Upper lobe of left lung (tissue), 6 donors: ENCODE measurements at regions not wholly inside any gene's neighbourhood (a gene's known extent, or its start where the extent isn't known, plus 50 kb on each side); places are given as distances from the start of the nearest gene placed in this dataset.
"Not testable (repeated sequence)": the region's sequence is repeated elsewhere in the genome, so short reads cannot be mapped to it uniquely, and the experiment has no call there.

Source experiments
- ATAC-seq, 2 donors: fragments of 200-7000 bp; cut with Tn5 transposase; one replicate each; pipeline ENCODE4 v1.9.1; 2022; ENCODE audit warnings: mild to moderate bottlenecking in 2 of 2, moderate library complexity in 2 of 2; ENCODE audit not compliant: low FRiP score in 2 of 2
- DNase-seq, 2 donors: peaks; one replicate each; pipeline ENCODE4 v3.0.0-alpha.2; 2019 to 2020
- H3K27ac ChIP-seq, 4 donors: fragments of 200-600 bp; sonication (generic); one replicate each; pipeline ENCODE4 v1.5.1; 2016 to 2019
- H3K27me3 ChIP-seq, 4 donors: fragments of 200-600 bp; sonication (generic); one replicate each; pipeline ENCODE4 v1.5.1; 2017 to 2019
- H3K36me3 ChIP-seq, 4 donors: fragments of 200-600 bp; sonication (generic); one replicate each; pipeline ENCODE4 v1.5.1; 2016 to 2019
- H3K4me1 ChIP-seq, 4 donors: fragments of 200-600 bp; sonication (generic); one replicate each; pipeline ENCODE4 v1.5.1; 2018 to 2019
- H3K4me3 ChIP-seq, 4 donors: fragments of 200-600 bp; sonication (generic); one replicate each; pipeline ENCODE4 v1.5.1; 2017 to 2019; ENCODE audit warnings: mild to moderate bottlenecking in 2 of 4, moderate library complexity in 1 of 4
- H3K9me3 ChIP-seq, 4 donors: fragments of 200-600 bp; sonication (generic); one replicate each; pipeline ENCODE4 v1.5.1; 2018 to 2019
- EP300 ChIP-seq, 4 donors: sonication (generic); formaldehyde crosslinking; IDR thresholded peaks; one replicate each; pipeline ENCODE4 v1.5.1; 2017; ENCODE audit warnings: antibody characterized with exemption in 4 of 4, control low read depth in 2 of 4
- POLR2A ChIP-seq, 4 donors: fragments of 450-650 bp; IDR thresholded peaks; one replicate each; pipeline ENCODE4 v1.5.1; 2016 to 2017; ENCODE audit warnings: antibody characterized with exemption in 4 of 4, mild to moderate bottlenecking in 2 of 4
- POLR2AphosphoS5 ChIP-seq, 2 donors: sonication (generic); formaldehyde crosslinking; IDR thresholded peaks; one replicate each; pipeline ENCODE4 v1.5.1; 2017; ENCODE audit warnings: antibody characterized with exemption in 2 of 2
- WGBS, 2 donors: methylation state at CpG; one replicate each; pipeline ENCODE4 v1.1.5; 2017 to 2018; 5-methylcytosine and 5-hydroxymethylcytosine counted together
- TF ChIP-seq, protein P1 (sequence below), 6 experiments: fragments of 450-650 bp in 4 of 6; fragments of 200-600 bp in 2 of 6; sonication (generic) in 2 of 6; IDR thresholded peaks; one replicate each; pipeline ENCODE4 v1.5.1; 2016 to 2019; ENCODE audit warnings: antibody characterized with exemption in 6 of 6
- donor health status: DM: no; HTN: no; CAD: no; lungs with moderate emphysema.
- donor health status: DM: no; HTN: yes; CAD: no; lungs with severe emphysema.

DNA sequence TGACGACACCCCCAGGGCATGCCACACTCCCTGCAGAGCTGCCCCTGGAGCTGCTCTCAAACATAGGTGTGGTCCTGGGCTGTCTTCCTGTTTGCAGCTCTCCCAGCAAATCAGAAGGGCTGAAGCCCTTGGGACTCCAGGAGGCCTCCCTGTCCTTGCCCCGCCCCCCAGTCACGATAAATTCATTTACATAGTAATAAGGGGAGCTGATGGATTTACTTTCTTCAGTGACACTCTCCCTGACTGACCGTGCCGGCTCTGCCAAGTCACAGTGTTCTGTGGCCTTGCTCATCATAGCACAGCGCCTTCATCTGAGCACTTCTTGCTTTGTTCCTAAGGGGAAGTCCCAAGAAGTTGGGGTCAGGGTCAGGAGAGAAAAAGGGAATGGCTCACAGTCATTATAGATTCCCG is 121.4 kb downstream of the ENC1 start:
- no peak overlapping the region for H3K27ac ChIP-seq
- H3K9me3 ChIP-seq, result peaks cover 0 to 12% (median 3%) of the 10 kb centered on the region in 4 donors
- no peaks in the 10 kb centered on the region for H3K4me1 ChIP-seq
- TF ChIP-seq EP300 (IDR thresholded peaks at IDR 0.05) (no peak), POLR2A (IDR thresholded peaks at IDR 0.05) (no peak)
- TF ChIP-seq, protein P1, sequence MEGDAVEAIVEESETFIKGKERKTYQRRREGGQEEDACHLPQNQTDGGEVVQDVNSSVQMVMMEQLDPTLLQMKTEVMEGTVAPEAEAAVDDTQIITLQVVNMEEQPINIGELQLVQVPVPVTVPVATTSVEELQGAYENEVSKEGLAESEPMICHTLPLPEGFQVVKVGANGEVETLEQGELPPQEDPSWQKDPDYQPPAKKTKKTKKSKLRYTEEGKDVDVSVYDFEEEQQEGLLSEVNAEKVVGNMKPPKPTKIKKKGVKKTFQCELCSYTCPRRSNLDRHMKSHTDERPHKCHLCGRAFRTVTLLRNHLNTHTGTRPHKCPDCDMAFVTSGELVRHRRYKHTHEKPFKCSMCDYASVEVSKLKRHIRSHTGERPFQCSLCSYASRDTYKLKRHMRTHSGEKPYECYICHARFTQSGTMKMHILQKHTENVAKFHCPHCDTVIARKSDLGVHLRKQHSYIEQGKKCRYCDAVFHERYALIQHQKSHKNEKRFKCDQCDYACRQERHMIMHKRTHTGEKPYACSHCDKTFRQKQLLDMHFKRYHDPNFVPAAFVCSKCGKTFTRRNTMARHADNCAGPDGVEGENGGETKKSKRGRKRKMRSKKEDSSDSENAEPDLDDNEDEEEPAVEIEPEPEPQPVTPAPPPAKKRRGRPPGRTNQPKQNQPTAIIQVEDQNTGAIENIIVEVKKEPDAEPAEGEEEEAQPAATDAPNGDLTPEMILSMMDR (IDR thresholded peaks at IDR 0.05), result no peak
- no peaks in the 10 kb centered on the region for H3K27me3 ChIP-seq
- 82 to 90% methylated on average over 7 of the region's 7 CpGs for WGBS, 2 donors
- DNase-seq (no peak), ATAC-seq (no peak)
- H3K4me3 ChIP-seq, result no peak overlapping the region
- no peaks in the 10 kb centered on the region for H3K36me3 ChIP-seq

DNA sequence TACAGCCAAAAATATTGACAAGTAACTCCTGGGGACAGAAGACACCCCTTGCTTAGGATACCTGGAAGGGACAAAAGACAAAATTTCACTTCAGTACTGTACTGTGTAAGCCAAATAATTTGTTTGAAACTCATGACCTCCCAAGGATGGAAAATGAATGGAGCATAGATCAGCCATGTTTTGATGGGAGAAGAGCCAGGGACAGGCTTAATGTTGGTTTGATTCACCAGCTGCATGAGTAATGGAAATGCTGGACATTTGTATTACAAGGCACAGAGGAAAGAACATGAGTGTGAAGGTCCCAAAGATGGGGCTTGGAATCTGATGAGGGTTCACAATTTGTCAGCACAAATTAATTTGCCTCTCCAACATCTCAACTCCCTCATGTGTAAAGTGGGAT is 122.8 kb downstream of the ENC1 start:
- TF ChIP-seq POLR2AphosphoS5 (IDR thresholded peaks at IDR 0.05) (no peak), POLR2A (IDR thresholded peaks at IDR 0.05) (no peak), EP300 (IDR thresholded peaks at IDR 0.05) (no peak)
- TF ChIP-seq, protein P1 (IDR thresholded peaks at IDR 0.05), result no peak
- Histone ChIP-seq H3K4me1 (no peaks in the 10 kb centered on the region), H3K27me3 (no peaks in the 10 kb centered on the region), H3K9me3 (no peaks in the 10 kb centered on the region), H3K36me3 (no peaks in the 10 kb centered on the region), H3K4me3 (no peak overlapping the region), H3K27ac (no peak overlapping the region)
- DNase-seq (no peak), ATAC-seq (no peak)

DNA sequence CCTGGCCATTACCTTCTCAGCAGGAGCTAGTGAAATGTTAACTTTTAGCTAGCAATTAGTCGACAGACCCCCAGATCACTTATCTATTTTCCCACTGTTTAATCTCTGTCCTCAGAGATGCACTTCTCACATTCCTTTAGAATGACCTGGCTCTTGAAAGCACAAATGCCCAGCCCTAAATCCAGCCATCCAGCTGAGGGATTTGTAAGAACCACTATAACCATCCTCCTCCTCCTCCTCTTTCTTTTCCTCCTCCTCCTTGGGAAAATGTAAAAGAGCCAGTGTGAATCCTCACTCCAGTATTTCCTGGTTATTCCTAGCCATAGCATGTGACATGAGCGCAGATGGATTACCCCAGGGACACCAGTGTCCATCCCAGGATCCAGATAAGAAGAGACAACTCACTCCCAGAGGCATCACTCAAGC is 124.3 kb downstream of the ENC1 start:
- ATAC-seq, result no peak
- TF ChIP-seq, protein P1 (IDR thresholded peaks at IDR 0.05), result no peak
- no peak for TF ChIP-seq POLR2AphosphoS5 (IDR thresholded peaks at IDR 0.05)
- no peak for TF ChIP-seq POLR2A (IDR thresholded peaks at IDR 0.05)
- TF ChIP-seq EP300 (IDR thresholded peaks at IDR 0.05), result no peak
- no peaks in the 10 kb centered on the region for H3K36me3 ChIP-seq
- no peak for DNase-seq
- 68 to 85% methylated on average over 2 of the region's 2 CpGs for WGBS, 2 donors
- H3K9me3 ChIP-seq, result no peaks in the 10 kb centered on the region
- no peak overlapping the region for H3K27ac ChIP-seq
- no peak overlapping the region for H3K4me3 ChIP-seq
- no peaks in the 10 kb centered on the region for H3K4me1 ChIP-seq
- H3K27me3 ChIP-seq, result no peaks in the 10 kb centered on the region

DNA sequence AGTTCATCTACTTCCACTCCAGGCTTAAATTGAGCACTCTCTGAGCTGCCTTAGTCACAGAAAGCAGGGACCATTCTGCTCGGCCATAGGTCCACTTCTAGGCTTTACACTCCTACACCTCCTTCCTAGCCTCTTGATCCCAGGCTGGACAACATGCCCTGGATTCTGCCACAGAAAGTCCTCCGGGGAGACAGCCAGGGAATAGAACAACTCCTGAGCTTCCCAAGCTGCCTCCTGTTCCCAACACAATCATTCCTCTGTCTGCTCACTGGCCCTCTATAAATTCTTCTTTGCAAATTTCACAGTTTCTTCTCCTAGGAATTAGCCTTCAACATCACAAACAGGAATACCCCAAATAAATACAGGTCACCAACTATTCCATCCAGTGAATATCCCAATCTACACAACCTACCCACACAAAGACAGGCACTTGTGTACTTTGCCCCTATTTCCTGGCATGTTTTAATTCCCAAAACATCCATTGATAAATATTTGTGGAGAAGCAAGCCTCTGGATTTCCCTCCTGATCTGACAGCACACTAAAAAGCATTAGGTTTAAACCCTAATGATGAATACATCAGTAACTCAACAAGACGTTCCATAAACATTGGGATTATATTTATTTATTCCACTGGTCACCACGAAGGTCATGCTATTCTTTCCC is 125.5 kb downstream of the ENC1 start:
- Histone ChIP-seq H3K27ac (no peak overlapping the region), H3K9me3 (no peaks in the 10 kb centered on the region), H3K36me3 (no peaks in the 10 kb centered on the region), H3K4me3 (no peak overlapping the region), H3K4me1 (no peaks in the 10 kb centered on the region), H3K27me3 (no peaks in the 10 kb centered on the region)
- no peak for ATAC-seq
- 72 to 79% methylated on average over 4 of the region's 4 CpGs for WGBS, 2 donors
- no peak for TF ChIP-seq POLR2AphosphoS5 (IDR thresholded peaks at IDR 0.05)
- TF ChIP-seq, protein P1 (IDR thresholded peaks at IDR 0.05), result no peak
- no peak for TF ChIP-seq POLR2A (IDR thresholded peaks at IDR 0.05)
- no peak for TF ChIP-seq EP300 (IDR thresholded peaks at IDR 0.05)
- DNase-seq, result no peak

DNA sequence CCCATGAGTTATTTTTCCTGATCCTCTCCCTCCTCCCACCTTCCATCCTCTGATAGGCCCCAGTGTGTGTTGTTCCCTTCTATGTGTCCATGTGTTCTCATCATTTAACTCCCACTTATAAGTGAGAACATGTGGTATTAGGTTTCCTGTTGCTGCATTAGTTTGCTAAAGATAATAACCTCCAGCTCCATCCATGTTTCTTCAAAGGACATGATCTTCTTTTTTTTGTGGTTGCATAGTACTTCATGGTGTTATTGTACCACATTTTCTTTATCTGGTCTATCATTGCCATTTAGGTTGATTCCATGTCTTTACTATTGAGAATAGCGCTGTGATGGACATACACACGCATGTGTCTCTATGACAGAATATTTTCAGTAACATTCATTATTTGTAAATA is 128.8 kb downstream of the ENC1 start:
- not testable (repeated sequence) for ATAC-seq, H3K9me3 ChIP-seq, H3K27ac ChIP-seq, H3K4me1 ChIP-seq, H3K4me3 ChIP-seq, H3K36me3 ChIP-seq, DNase-seq, H3K27me3 ChIP-seq
- 99 to 100% methylated on average over 2 of the region's 2 CpGs for WGBS, 2 donors
